Fibroblast of lung (primary cell): ENCODE measurements at regions not wholly inside any gene's neighbourhood (a gene's known extent, or its start where the extent isn't known, plus 50 kb on each side); places are given as distances from the start of the nearest gene placed in this dataset.

Source experiments
- DNase-seq, 2 donors: peaks; one replicate each; pipeline versions ENCODE4 v3.0.0 to v3.0.0-alpha.2; 2010; ENCODE audit warnings: low read depth in 2 of 2
- H2AFZ ChIP-seq: 2 replicates; pipeline ENCODE4 v1.5.1; 2012; ENCODE audit warnings: low read length, control low read depth, inconsistent platforms
- H3K27ac ChIP-seq: 2 replicates; pipeline ENCODE4 v1.5.1; 2011; ENCODE audit warnings: low read length, control low read depth; ENCODE audit not compliant: insufficient read depth
- H3K27me3 ChIP-seq: 2 replicates; pipeline ENCODE4 v1.5.1; 2011; ENCODE audit warnings: mild to moderate bottlenecking, low read length; ENCODE audit not compliant: control insufficient read depth, insufficient read depth
- H3K36me3 ChIP-seq: 2 replicates; pipeline ENCODE4 v1.5.1; 2011; ENCODE audit warnings: low read length; ENCODE audit not compliant: control insufficient read depth, insufficient read depth
- H3K4me1 ChIP-seq: 2 replicates; pipeline ENCODE4 v1.5.1; 2011; ENCODE audit warnings: low read length; ENCODE audit not compliant: control insufficient read depth, insufficient read depth; ENCODE audit errors: extremely low read depth
- H3K4me2 ChIP-seq: 2 replicates; pipeline ENCODE4 v1.5.1; 2011; ENCODE audit warnings: low read length, control low read depth; ENCODE audit not compliant: insufficient read depth; ENCODE audit errors: extremely low read depth
- H3K4me3 ChIP-seq, 4 experiments: fragments of 200-600 bp in 1 of 4; sonication (generic) in 1 of 4; replicated peaks in 1 of 4; 2 replicates each; pipeline ENCODE4 v1.5.1; 2011 to 2016; ENCODE audit warnings: low read length in 4 of 4, low read depth in 3 of 4, mild to moderate bottlenecking in 3 of 4, control low read depth in 2 of 4, inconsistent platforms in 1 of 4, mixed read lengths in 1 of 4; ENCODE audit not compliant: insufficient read depth in 1 of 4; ENCODE audit errors: control extremely low read depth in 1 of 4
- H3K79me2 ChIP-seq: 2 replicates; pipeline ENCODE4 v1.5.1; 2012; ENCODE audit warnings: mild to moderate bottlenecking, low read length, inconsistent platforms; ENCODE audit not compliant: control insufficient read depth, insufficient read depth
- H3K9ac ChIP-seq: 2 replicates; pipeline ENCODE4 v1.5.1; 2011; ENCODE audit warnings: mild to moderate bottlenecking, low read length, control low read depth; ENCODE audit not compliant: insufficient read depth
- H3K9me3 ChIP-seq: 2 replicates; pipeline ENCODE4 v1.5.1; 2012; ENCODE audit warnings: low read depth, low read length; ENCODE audit not compliant: control insufficient read depth, insufficient read depth
- H4K20me1 ChIP-seq: 2 replicates; pipeline ENCODE4 v1.5.1; 2011; ENCODE audit warnings: low read length; ENCODE audit not compliant: control insufficient read depth, insufficient read depth; ENCODE audit errors: extremely low read depth
- EZH2 ChIP-seq: IDR thresholded peaks from 2 replicates; pipeline ENCODE4 v1.5.1; 2012; ENCODE audit warnings: low read length, control low read depth, mild to moderate bottlenecking; ENCODE audit errors: missing control alignments
- TF ChIP-seq, protein P1 (sequence below), 2 donors: IDR thresholded peaks in 1 of 2; conservative IDR thresholded peaks in 1 of 2; 1 replicate in 1 of 2; 2 replicates in 1 of 2; pipeline ENCODE4 v1.5.1; 2011 to 2012; ENCODE audit warnings: low read length in 2 of 2, control low read depth in 1 of 2, inconsistent platforms in 1 of 2, low read depth in 1 of 2, mild to moderate bottlenecking in 1 of 2

DNA sequence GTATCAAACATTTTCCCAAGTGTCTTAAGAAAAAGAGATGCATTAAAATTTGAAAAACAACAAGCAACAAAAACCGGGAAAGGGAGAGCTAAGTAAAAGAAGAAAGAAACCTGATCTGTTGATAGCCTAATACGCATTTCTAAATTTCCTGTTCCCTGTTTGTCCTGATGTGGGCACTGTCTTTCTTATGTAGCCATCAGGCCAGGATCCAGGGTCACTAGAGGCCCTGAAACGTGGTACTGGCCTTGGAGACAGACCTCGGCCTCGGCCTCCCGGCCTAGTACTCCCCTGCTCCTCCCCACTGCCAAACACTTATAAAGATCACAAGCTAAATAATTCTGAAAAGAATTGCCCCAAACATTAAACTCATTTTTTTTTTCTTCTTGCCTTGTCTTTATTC, 547.2 kb downstream of the IRX1 start:
- Histone ChIP-seq H2AFZ (no peak overlapping the region), H3K27me3 (no peaks in the 10 kb centered on the region), H3K9ac (no peak overlapping the region), H3K4me3 (no peak overlapping the region), H3K27ac (no peak overlapping the region), H4K20me1 (no peaks in the 10 kb centered on the region), H3K4me1 (no peaks in the 10 kb centered on the region), H3K79me2 (no peaks in the 10 kb centered on the region), H3K4me2 (no peak overlapping the region), H3K9me3 (peaks cover 3% of the 10 kb centered on the region), H3K36me3 (no peaks in the 10 kb centered on the region)
- DNase-seq: no peak
- TF ChIP-seq, protein P1, sequence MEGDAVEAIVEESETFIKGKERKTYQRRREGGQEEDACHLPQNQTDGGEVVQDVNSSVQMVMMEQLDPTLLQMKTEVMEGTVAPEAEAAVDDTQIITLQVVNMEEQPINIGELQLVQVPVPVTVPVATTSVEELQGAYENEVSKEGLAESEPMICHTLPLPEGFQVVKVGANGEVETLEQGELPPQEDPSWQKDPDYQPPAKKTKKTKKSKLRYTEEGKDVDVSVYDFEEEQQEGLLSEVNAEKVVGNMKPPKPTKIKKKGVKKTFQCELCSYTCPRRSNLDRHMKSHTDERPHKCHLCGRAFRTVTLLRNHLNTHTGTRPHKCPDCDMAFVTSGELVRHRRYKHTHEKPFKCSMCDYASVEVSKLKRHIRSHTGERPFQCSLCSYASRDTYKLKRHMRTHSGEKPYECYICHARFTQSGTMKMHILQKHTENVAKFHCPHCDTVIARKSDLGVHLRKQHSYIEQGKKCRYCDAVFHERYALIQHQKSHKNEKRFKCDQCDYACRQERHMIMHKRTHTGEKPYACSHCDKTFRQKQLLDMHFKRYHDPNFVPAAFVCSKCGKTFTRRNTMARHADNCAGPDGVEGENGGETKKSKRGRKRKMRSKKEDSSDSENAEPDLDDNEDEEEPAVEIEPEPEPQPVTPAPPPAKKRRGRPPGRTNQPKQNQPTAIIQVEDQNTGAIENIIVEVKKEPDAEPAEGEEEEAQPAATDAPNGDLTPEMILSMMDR (conservative IDR thresholded peaks at IDR 0.05 in 1 of 2, IDR thresholded peaks at IDR 0.05 in 1 of 2; ENCODE audit: low read depth in 1 of 2, low read length in 2 of 2): no peak
- no peak for TF ChIP-seq EZH2

DNA sequence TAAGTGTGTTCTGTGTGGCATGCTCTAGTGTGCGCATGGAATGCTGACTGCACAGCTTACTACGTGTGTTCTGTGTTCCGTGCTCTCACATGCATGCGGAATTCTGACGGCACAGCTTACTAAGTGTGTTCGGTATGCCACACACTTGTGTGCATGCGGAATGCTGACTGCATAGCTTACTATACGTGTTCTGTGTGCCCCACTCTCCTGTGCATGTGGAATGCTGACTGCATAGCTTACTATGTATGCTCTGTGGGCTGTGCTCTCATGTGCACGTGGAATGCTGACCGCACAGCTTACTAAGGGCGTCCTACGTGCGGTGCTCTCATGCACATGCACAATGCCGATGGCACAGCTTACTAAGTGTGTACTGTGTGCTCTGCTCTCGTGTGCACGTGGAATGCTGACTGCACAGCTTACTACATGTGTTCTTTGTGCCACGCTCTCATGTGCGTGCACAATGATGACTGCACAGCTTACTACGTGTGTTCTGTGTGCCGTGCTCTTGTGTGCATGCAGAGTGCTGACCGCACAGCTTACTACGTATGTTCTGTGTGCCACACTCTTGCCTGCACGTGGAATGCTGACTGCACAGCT, 548.9 kb downstream of the IRX1 start:
- Histone ChIP-seq H3K4me2 (no peak overlapping the region), H3K9me3 (peaks cover 3% of the 10 kb centered on the region), H3K27ac (no peak overlapping the region), H3K4me1 (no peaks in the 10 kb centered on the region), H3K36me3 (no peaks in the 10 kb centered on the region), H4K20me1 (no peaks in the 10 kb centered on the region), H3K27me3 (no peaks in the 10 kb centered on the region), H2AFZ (no peak overlapping the region), H3K4me3 (no peak overlapping the region), H3K79me2 (no peaks in the 10 kb centered on the region), H3K9ac (no peak overlapping the region)
- DNase-seq: no peak
- TF ChIP-seq, protein P1 (conservative IDR thresholded peaks at IDR 0.05 in 1 of 2, IDR thresholded peaks at IDR 0.05 in 1 of 2; ENCODE audit: low read depth in 1 of 2, low read length in 2 of 2): no peak
- no peak for TF ChIP-seq EZH2

DNA sequence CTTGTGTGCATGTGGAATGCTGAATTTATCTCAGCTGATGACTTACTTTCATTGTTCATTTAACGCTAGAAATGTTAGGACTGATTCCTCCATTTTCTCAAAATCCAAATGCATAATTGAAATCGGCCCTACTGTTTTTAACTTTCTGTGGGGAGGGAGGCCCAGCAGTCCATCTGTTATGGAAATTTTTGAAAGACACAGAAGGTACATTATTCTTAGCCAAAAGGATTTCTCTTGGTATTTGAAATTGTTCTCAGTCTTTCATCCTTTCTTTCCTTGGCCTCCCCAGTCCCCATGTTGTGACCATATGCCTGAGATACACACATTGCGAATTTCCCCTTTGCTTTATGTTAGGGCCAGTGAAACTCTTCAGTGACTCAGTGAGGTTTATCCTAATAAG, 549.9 kb downstream of the IRX1 start:
- H3K36me3 ChIP-seq: no peaks in the 10 kb centered on the region
- H3K27ac ChIP-seq: no peak overlapping the region
- H3K4me3 ChIP-seq: no peak overlapping the region
- H3K4me2 ChIP-seq: no peak overlapping the region
- no peak overlapping the region for H2AFZ ChIP-seq
- H3K4me1 ChIP-seq: no peaks in the 10 kb centered on the region
- TF ChIP-seq, protein P1 (conservative IDR thresholded peaks at IDR 0.05 in 1 of 2, IDR thresholded peaks at IDR 0.05 in 1 of 2; ENCODE audit: low read depth in 1 of 2, low read length in 2 of 2): no peak
- TF ChIP-seq EZH2: no peak
- no peaks in the 10 kb centered on the region for H3K79me2 ChIP-seq
- no peaks in the 10 kb centered on the region for H4K20me1 ChIP-seq
- no peaks in the 10 kb centered on the region for H3K27me3 ChIP-seq
- peaks cover 3% of the 10 kb centered on the region for H3K9me3 ChIP-seq
- DNase-seq: no peak
- H3K9ac ChIP-seq: no peak overlapping the region
